ENCODE measurements at regions not wholly inside any gene's neighbourhood (a gene's known extent, or its start where the extent isn't known, plus 50 kb on each side); places are given as distances from the start of the nearest gene placed in this dataset.

DNA sequence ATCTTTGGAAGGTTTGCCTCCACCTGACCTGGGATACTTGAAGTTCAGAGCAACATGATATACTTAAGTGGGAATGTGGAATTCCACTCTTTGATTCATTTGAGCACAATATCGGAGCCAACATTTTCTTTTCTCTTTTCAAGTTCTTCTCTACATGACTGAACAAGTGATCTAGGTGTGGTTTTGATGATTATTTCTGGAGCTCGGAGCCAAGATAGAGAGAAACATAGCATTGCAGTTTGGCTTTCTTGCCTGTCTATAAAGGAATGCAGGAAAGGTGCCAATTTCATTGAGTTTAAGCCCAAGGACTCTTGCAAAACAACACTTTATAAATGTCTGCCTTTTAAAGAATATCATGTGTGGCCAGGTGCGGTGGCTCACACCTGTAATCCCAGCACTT, 124.2 kb upstream of the FAM83B start:
- no peak overlapping the region for H3K4me3 ChIP-seq (ENCODE audit: low read length in 2 of 2)
- H3K27ac ChIP-seq (ENCODE audit: low read depth in 2 of 2, low read length in 2 of 2) = no peak overlapping the region
- H3K4me1 ChIP-seq (ENCODE audit: control insufficient read depth in 2 of 2, insufficient read depth in 2 of 2, low read length in 2 of 2) = peaks cover 0 to 2% of the 10 kb centered on the region in 2 donors
- no peaks in the 10 kb centered on the region for H3K27me3 ChIP-seq (ENCODE audit: control insufficient read depth in 2 of 2, insufficient read depth in 2 of 2, low read length in 2 of 2)
- H3K9ac ChIP-seq (ENCODE audit: low read depth in 1 of 2, low read length in 2 of 2) = no peak overlapping the region
- H3K9me3 ChIP-seq (ENCODE audit: control insufficient read depth in 2 of 2, low read length in 2 of 2) = no peaks in the 10 kb centered on the region
- no peaks in the 10 kb centered on the region for H3K36me3 ChIP-seq (ENCODE audit: control insufficient read depth in 2 of 2, insufficient read depth in 2 of 2, low read length in 2 of 2)

DNA sequence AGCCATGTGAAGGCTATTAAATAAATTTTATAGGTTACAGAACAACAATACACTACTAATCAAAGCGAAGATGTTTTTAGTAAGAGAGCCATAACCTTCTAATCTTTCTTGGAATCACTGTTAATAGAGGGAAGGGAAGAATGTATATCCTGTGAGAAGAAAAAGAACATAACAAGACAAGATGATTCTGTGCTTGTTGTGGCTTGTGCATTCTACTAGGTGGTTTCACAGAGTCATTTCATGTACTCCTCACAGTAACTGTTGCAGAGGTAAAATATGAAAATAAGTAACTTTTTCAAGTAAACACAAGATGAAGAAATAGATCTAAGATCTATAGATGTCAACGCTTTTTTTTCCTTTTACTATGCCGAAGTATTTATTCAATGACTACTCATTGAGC, 116.9 kb upstream of the FAM83B start:
- Histone ChIP-seq H3K27ac (ENCODE audit: low read depth in 2 of 2, low read length in 2 of 2) (no peak overlapping the region), H3K36me3 (ENCODE audit: control insufficient read depth in 2 of 2, insufficient read depth in 2 of 2, low read length in 2 of 2) (no peaks in the 10 kb centered on the region), H3K27me3 (ENCODE audit: control insufficient read depth in 2 of 2, insufficient read depth in 2 of 2, low read length in 2 of 2) (no peaks in the 10 kb centered on the region), H3K4me3 (ENCODE audit: low read length in 2 of 2) (no peak overlapping the region), H3K4me1 (ENCODE audit: control insufficient read depth in 2 of 2, insufficient read depth in 2 of 2, low read length in 2 of 2) (peaks cover 0 to 2% of the 10 kb centered on the region in 2 donors), H3K9ac (ENCODE audit: low read depth in 1 of 2, low read length in 2 of 2) (no peak overlapping the region), H3K9me3 (ENCODE audit: control insufficient read depth in 2 of 2, low read length in 2 of 2) (no peaks in the 10 kb centered on the region)

DNA sequence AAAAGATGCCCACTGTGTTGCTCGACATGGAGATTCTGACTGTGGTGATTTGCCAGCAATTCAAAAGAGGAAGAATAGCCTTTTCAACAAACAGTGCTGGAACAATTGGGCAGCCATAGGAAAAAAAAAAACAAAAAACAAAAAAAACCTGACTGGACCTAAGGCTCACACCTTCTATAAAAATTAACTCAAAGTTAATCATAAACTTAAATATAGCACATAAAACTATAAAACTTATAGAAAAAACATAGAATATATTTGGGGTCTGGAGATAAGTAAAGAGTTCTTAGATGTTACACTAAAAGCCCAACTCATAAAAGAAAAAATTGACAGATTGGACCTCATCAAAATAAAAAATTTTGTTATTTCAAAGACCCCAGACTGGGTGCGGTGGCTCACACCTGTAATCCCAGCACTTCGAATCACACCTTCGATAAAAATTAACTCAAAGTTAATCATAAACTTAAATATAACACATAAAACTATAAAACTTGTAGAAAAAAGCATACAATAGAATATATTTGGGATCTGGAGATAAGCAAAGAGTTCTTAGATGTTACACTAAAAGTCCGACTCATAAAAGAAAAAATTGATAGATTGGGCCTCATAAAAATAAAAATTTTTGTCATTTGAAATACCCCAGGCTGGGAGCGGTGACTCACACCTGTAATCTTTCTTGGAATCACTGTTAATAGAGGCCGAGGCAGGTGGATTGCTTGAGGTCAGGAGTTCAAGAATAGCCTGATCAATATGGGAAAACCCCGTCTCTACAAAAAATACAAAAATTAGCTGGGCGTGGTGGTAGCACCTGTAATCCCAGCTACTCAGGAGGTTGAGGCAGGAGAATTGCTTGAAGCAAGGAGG, 115.6 kb upstream of the FAM83B start:
- Histone ChIP-seq H3K27ac (ENCODE audit: low read depth in 2 of 2, low read length in 2 of 2) (no peak overlapping the region), H3K36me3 (ENCODE audit: control insufficient read depth in 2 of 2, insufficient read depth in 2 of 2, low read length in 2 of 2) (no peaks in the 10 kb centered on the region), H3K4me3 (ENCODE audit: low read length in 2 of 2) (no peak overlapping the region), H3K9me3 (ENCODE audit: control insufficient read depth in 2 of 2, low read length in 2 of 2) (peaks cover 0 to 3% of the 10 kb centered on the region in 2 donors), H3K27me3 (ENCODE audit: control insufficient read depth in 2 of 2, insufficient read depth in 2 of 2, low read length in 2 of 2) (no peaks in the 10 kb centered on the region), H3K9ac (ENCODE audit: low read depth in 1 of 2, low read length in 2 of 2) (no peak overlapping the region), H3K4me1 (ENCODE audit: control insufficient read depth in 2 of 2, insufficient read depth in 2 of 2, low read length in 2 of 2) (peaks cover 0 to 2% of the 10 kb centered on the region in 2 donors)

- H3K9ac ChIP-seq (ENCODE audit: low read depth in 1 of 2, low read length in 2 of 2) = no peak overlapping the region
- no peaks in the 10 kb centered on the region for H3K4me1 ChIP-seq (ENCODE audit: control insufficient read depth in 2 of 2, insufficient read depth in 2 of 2, low read length in 2 of 2)
- no peak overlapping the region for H3K27ac ChIP-seq (ENCODE audit: low read depth in 2 of 2, low read length in 2 of 2)
- no peaks in the 10 kb centered on the region for H3K36me3 ChIP-seq (ENCODE audit: control insufficient read depth in 2 of 2, insufficient read depth in 2 of 2, low read length in 2 of 2)
- peaks cover 0 to 3% of the 10 kb centered on the region in 2 donors for H3K9me3 ChIP-seq (ENCODE audit: control insufficient read depth in 2 of 2, low read length in 2 of 2)
- H3K27me3 ChIP-seq (ENCODE audit: control insufficient read depth in 2 of 2, insufficient read depth in 2 of 2, low read length in 2 of 2) = no peaks in the 10 kb centered on the region
- no peak overlapping the region for H3K4me3 ChIP-seq (ENCODE audit: low read length in 2 of 2)
These were observed 109.3 kb upstream of the FAM83B start for GRCh38 chr6:54737247-54737646.

DNA sequence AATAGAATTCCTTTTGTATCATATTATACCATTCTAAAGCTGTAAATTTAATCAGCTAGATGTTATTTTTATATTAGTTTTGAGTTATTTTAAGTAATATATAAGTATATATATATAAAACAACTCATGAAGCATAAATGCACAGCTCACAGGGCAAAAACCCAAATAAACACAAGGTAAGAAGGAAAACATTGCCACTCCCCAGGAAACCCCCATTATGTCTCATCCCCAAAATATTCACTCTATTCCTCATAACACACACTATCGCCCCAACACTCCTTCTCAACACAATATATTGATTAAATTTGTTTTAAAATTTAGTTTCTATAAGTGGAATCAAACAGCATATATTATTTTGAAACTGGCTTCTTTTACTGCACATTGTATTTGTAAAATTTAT, 98.6 kb upstream of the FAM83B start:
- Histone ChIP-seq H3K27ac (ENCODE audit: low read depth in 2 of 2, low read length in 2 of 2) (no peak overlapping the region), H3K9me3 (ENCODE audit: control insufficient read depth in 2 of 2, low read length in 2 of 2) (peaks cover 0 to 6% of the 10 kb centered on the region in 2 donors), H3K9ac (ENCODE audit: low read depth in 1 of 2, low read length in 2 of 2) (no peak overlapping the region), H3K4me3 (ENCODE audit: low read length in 2 of 2) (no peak overlapping the region), H3K36me3 (ENCODE audit: control insufficient read depth in 2 of 2, insufficient read depth in 2 of 2, low read length in 2 of 2) (no peaks in the 10 kb centered on the region), H3K27me3 (ENCODE audit: control insufficient read depth in 2 of 2, insufficient read depth in 2 of 2, low read length in 2 of 2) (no peaks in the 10 kb centered on the region), H3K4me1 (ENCODE audit: control insufficient read depth in 2 of 2, insufficient read depth in 2 of 2, low read length in 2 of 2) (no peaks in the 10 kb centered on the region)

- Histone ChIP-seq H3K36me3 (ENCODE audit: control insufficient read depth in 2 of 2, insufficient read depth in 2 of 2, low read length in 2 of 2) (no peaks in the 10 kb centered on the region), H3K9ac (ENCODE audit: low read depth in 1 of 2, low read length in 2 of 2) (no peak overlapping the region), H3K27ac (ENCODE audit: low read depth in 2 of 2, low read length in 2 of 2) (no peak overlapping the region), H3K4me1 (ENCODE audit: control insufficient read depth in 2 of 2, insufficient read depth in 2 of 2, low read length in 2 of 2) (no peaks in the 10 kb centered on the region), H3K27me3 (ENCODE audit: control insufficient read depth in 2 of 2, insufficient read depth in 2 of 2, low read length in 2 of 2) (no peaks in the 10 kb centered on the region), H3K9me3 (ENCODE audit: control insufficient read depth in 2 of 2, low read length in 2 of 2) (no peaks in the 10 kb centered on the region), H3K4me3 (ENCODE audit: low read length in 2 of 2) (no peak overlapping the region)
These were observed 92.2 kb upstream of the FAM83B start for GRCh38 chr6:54754406-54754805.

DNA sequence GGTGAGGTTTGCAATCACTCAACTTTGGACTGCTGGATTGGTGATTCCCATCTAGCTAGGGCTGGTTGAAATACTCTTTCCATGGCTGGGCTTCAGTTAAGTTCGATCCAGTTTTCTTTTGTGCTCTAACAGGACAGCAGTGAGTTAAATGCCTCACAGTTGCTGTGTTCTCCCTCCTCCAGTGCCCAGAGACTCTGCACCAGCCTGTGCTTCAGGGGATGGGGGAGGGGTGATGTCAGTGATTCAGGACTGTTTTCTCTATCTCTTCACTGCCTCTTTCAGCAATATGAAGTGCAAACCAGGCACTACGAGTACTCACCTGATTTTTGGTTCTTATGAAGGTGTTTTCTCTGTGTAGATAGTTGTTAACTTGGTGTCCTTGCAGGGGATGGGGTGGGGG, 88.2 kb upstream of the FAM83B start:
- H3K4me1 ChIP-seq (ENCODE audit: control insufficient read depth in 2 of 2, insufficient read depth in 2 of 2, low read length in 2 of 2) = no peaks in the 10 kb centered on the region
- no peak overlapping the region for H3K4me3 ChIP-seq (ENCODE audit: low read length in 2 of 2)
- H3K9me3 ChIP-seq (ENCODE audit: control insufficient read depth in 2 of 2, low read length in 2 of 2) = no peaks in the 10 kb centered on the region
- H3K9ac ChIP-seq (ENCODE audit: low read depth in 1 of 2, low read length in 2 of 2) = no peak overlapping the region
- no peak overlapping the region for H3K27ac ChIP-seq (ENCODE audit: low read depth in 2 of 2, low read length in 2 of 2)
- no peaks in the 10 kb centered on the region for H3K36me3 ChIP-seq (ENCODE audit: control insufficient read depth in 2 of 2, insufficient read depth in 2 of 2, low read length in 2 of 2)
- no peaks in the 10 kb centered on the region for H3K27me3 ChIP-seq (ENCODE audit: control insufficient read depth in 2 of 2, insufficient read depth in 2 of 2, low read length in 2 of 2)

DNA sequence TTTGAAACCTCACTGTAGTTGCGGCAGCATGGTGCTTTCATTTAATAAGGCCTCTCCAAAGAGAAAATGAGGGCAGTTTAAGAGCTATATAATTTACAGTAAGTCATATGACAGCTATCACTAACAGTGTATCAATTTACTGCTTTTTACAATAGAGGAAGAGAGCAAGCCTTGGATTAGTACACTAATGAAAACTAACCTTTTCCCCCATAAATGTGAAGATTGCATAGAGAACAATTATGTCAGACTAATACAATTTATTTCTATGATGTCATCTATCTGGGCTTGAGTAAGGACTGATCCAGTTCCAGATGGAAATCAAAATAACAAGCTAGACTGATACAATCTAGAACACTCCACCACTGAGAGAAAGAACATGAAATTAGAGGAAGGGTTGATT, 78.1 kb upstream of the FAM83B start:
- Histone ChIP-seq H3K9me3 (ENCODE audit: control insufficient read depth in 2 of 2, low read length in 2 of 2) (no peaks in the 10 kb centered on the region), H3K4me3 (ENCODE audit: low read length in 2 of 2) (no peak overlapping the region), H3K4me1 (ENCODE audit: control insufficient read depth in 2 of 2, insufficient read depth in 2 of 2, low read length in 2 of 2) (no peaks in the 10 kb centered on the region), H3K9ac (ENCODE audit: low read depth in 1 of 2, low read length in 2 of 2) (no peak overlapping the region), H3K27ac (ENCODE audit: low read depth in 2 of 2, low read length in 2 of 2) (no peak overlapping the region), H3K36me3 (ENCODE audit: control insufficient read depth in 2 of 2, insufficient read depth in 2 of 2, low read length in 2 of 2) (no peaks in the 10 kb centered on the region), H3K27me3 (ENCODE audit: control insufficient read depth in 2 of 2, insufficient read depth in 2 of 2, low read length in 2 of 2) (no peaks in the 10 kb centered on the region)

GRCh38 chr6:54770328-54770727, 76.2 kb upstream of the FAM83B start:
- H3K27me3 ChIP-seq (ENCODE audit: control insufficient read depth in 2 of 2, insufficient read depth in 2 of 2, low read length in 2 of 2) = no peaks in the 10 kb centered on the region
- H3K9ac ChIP-seq (ENCODE audit: low read depth in 1 of 2, low read length in 2 of 2) = no peak overlapping the region

DNA sequence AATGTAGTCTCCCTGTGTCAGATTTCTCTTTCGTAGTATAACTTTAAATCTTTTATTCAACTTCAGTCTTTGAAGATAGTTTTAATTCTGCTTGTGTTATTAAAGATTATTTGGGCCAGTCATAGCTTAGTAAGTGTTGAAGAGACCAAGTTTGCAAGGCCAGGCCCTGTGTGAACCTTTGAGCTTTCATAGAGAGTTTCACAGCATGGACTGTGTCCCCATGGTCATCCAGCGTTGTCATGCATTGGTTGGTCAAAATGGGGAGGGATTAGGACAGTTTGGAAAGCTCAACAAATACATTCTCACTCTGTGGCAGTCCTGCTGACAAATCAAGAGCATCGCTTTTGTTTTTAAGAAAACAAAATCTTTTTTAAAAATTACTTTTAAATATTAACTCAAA, 74.6 kb upstream of the FAM83B start:
- H3K27ac ChIP-seq (ENCODE audit: low read depth in 2 of 2, low read length in 2 of 2) = no peak overlapping the region
- no peaks in the 10 kb centered on the region for H3K4me1 ChIP-seq (ENCODE audit: control insufficient read depth in 2 of 2, insufficient read depth in 2 of 2, low read length in 2 of 2)
- no peaks in the 10 kb centered on the region for H3K9me3 ChIP-seq (ENCODE audit: control insufficient read depth in 2 of 2, low read length in 2 of 2)
- H3K27me3 ChIP-seq (ENCODE audit: control insufficient read depth in 2 of 2, insufficient read depth in 2 of 2, low read length in 2 of 2) = no peaks in the 10 kb centered on the region
- H3K36me3 ChIP-seq (ENCODE audit: control insufficient read depth in 2 of 2, insufficient read depth in 2 of 2, low read length in 2 of 2) = no peaks in the 10 kb centered on the region
- no peak overlapping the region for H3K9ac ChIP-seq (ENCODE audit: low read depth in 1 of 2, low read length in 2 of 2)
- H3K4me3 ChIP-seq (ENCODE audit: low read length in 2 of 2) = no peak overlapping the region

More at GRCh38 chr6:54770328-54770727, 76.2 kb upstream of the FAM83B start:
- Histone ChIP-seq H3K9me3 (ENCODE audit: control insufficient read depth in 2 of 2, low read length in 2 of 2) (no peaks in the 10 kb centered on the region), H3K27ac (ENCODE audit: low read depth in 2 of 2, low read length in 2 of 2) (no peak overlapping the region), H3K4me3 (ENCODE audit: low read length in 2 of 2) (no peak overlapping the region), H3K36me3 (ENCODE audit: control insufficient read depth in 2 of 2, insufficient read depth in 2 of 2, low read length in 2 of 2) (no peaks in the 10 kb centered on the region), H3K4me1 (ENCODE audit: control insufficient read depth in 2 of 2, insufficient read depth in 2 of 2, low read length in 2 of 2) (no peaks in the 10 kb centered on the region)
